NCI-H1417 (cell line): ENCODE measurements at regions not wholly inside any gene's neighbourhood (a gene's known extent, or its start where the extent isn't known, plus 50 kb on each side); places are given as distances from the start of the nearest gene placed in this dataset.

ENCODE experiments used
- DNase-seq, 3 experiments: peaks; one replicate each; lab custom pipeline; 2025; lab: John Stamatoyannopoulos, UW

DNA sequence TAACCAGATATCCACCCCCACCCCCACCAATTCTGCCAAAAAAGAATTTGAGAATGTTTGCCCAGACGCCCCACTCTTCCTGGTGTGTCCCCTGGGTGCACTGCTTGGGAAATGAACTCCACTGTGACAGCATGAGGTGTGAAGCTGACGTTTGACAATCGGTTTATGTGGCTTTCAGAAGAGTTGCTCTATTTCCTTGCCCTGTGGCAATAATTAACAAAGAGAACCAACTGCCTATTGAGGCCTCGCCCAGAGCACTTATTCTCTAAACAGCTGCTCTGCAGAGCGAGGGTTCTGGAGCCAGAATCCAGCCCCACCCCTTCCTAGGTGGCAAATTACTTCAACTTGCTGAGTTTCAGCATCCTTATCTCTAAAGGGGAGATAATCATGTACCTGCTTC is 115.8 kb upstream of the SIX3 start:
- peak; percentile 53 to 83 (median 61) for DNase-seq

DNA sequence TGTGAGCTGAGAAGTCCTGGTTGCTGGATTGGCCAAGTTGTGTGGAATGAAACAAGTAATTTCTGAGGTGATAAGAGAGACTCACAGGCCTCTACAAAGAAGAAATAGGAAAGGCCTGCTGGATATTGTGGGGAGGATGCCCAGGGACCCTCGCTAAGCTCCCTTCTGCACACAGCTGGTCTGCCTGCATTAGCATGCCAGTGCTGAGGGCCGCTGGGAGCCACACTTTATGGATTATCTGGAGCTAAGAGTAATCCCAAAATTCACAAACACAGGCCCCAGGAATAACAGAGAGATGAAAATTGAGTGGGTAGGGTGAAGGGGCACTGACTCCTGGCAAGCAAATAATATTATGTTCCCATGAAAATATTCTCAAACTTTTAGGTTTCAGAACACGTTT is 114.9 kb upstream of the SIX3 start:
- DNase-seq, result no peak

DNA sequence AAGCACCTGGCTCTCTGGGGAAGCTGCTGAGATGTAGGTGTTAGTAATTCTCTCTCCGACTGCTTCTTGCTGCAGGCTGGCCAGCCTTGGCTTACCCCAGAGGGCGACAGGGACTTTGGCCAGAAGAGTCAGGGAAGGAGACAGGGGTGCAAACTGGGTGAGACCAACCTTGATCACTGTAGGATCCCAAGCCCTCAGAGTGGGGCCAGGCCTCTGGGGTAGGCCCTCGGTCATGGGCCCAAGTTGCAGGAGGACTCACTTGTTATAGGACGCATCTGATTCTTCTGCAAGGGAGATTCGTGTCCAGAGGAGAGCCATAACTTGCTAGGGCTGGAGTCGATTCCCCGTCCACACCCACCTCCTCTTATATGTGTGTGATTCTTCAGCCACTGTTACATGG is 111.7 kb upstream of the SIX3 start:
- DNase-seq, result no peak

DNA sequence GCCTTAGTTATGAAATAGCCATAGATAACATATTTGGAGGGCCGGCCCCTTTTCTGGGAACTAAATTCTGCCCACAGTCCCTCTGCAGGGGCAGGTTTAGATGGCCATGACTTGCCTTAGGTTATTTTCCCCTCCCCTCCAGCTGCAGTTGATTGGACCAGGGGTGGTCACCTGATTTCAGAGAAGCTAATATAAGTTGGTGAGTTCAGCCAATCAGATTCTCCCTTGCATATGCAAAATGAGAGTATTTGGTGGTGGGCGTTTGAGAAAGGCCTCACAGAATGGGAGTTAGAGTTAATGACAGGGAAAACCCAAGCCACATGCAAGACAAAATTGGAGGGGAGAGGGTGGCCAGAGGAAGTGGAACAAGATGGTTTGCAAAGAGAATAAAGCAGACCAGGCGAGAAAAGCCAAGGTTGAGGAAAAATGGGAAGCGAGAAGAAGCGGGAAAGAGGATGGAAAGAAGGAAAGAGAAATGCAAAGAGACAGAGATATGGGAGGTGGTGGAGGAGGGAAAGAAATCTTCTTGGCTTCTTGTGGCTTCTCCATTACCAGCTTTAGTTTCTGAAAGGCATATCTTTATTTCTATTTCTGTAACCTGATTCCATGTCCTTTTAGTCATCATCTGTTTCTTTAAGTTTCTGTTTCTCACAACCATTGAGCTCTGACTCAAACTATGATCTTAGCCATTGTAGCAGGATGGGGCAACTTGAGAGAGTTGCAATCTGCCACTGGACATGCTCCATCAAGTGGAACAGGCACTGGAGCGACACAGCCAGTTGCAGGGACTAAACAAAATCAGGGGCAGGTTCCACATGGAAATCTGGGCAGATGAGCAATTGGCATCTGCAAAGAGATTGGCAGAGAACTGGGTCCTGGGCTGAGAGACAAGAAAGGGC is 108.1 kb upstream of the SIX3 start:
- DNase-seq, result no peak

DNA sequence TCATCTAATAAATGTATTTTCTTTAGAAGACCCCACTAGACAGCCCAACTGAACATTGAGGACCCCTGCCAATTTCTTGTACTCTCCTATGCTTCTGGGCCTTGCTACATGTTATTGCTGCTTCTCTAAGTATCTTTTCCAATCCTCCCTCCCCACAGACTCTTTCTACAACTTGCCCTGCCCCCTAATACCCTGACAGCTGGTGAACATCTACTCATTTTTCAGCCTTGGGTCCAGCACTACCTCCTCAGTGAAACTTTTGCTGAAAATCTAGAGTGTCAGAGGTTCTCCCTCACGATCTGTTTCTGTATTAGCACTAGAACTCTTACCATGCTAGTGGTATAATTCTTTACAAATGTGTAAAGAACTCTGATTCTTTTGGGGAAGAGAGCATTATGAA is 106.8 kb upstream of the SIX3 start:
- DNase-seq, result no peak

DNA sequence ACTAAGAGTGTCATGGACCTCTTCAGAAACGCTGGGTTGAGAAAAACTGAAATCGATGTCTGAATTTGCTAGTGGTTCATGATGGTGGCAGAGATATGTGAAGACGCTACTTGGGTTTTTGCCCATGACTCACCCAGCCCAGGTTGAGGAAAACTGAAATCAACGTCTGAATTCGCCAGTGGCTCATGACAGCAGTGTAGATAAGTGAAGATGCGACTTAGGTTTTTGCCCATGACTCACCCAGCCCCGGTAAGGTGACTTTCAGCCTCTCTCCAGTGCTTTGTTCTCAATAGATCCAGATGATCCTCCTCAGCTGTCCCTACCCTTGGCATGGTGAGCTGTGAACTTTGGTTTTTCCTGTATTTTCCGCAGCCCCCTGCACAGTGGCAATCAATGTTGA is 105.3 kb upstream of the SIX3 start:
- DNase-seq, result no peak

DNA sequence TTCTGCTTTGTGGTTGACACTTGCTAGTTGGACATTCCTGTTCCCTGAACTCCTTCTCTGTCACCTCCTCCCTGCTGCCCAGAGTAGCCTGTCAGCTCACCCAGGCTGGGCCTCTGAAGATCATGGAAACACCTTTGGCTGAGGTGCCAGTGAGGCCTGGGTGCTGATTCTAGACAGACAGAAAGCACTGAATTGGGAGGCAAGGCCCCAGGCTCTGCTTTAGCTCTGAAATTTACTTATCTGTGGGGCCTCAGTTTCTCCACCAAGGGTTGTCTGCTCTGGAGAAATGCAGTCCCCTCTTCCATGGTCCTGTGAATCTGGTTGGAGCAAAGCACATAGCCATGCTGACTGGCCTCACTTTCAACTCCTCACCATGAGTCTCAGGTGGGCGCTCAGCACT is 104.6 kb upstream of the SIX3 start:
- no peak for DNase-seq

DNA sequence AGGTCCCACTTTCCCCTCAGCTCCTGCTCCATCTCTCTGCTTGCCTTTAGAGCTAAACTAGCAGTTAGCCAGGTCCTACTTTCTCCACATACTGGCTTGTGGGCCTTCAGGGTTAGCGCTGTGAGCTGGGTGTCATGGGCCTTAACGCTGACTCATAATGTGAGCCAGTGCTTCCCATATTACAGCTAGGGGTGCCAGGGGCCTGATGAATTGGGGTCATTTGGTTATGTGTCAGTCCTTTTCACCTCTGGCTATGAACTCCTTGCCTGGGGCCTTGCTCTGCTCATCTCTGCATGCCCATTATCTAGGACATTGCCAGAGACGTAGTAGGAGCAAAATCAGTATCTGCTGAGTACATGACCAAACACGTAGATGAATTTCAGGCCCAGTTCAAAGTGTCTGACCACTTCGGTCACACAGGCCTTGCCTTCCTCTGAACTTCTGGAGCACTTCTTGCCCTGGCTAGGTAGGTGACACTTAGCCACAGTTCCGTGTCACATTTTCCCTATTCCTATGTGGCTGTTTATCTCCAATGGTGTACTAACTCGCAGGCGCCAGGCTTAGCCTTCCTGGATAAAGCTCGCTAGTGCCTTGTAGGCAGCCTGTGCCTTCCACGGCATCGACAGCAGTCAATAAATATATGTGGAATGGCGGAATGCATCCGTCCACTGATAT is 103.2 kb upstream of the SIX3 start:
- no peak for DNase-seq

DNA sequence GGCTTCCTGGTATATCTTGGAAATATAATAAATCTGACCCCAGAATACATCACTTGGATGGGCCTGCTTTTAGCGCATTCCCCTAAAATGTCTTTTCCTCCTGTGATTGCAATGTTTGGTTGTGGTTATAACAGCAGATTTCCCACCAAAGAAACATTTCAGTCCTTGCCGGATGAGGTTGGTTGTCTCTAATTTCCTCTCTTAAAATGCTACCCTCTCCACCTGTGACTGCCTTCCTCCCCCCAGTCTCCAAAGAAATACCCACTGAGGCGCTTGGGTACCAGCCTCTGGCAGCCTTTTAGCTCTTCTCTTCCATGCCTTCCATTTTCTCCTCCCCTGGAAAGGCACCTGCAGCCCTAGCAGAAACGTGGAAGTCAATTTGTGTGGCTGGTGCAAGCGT is 102.1 kb upstream of the SIX3 start:
- DNase-seq, result no peak

DNA sequence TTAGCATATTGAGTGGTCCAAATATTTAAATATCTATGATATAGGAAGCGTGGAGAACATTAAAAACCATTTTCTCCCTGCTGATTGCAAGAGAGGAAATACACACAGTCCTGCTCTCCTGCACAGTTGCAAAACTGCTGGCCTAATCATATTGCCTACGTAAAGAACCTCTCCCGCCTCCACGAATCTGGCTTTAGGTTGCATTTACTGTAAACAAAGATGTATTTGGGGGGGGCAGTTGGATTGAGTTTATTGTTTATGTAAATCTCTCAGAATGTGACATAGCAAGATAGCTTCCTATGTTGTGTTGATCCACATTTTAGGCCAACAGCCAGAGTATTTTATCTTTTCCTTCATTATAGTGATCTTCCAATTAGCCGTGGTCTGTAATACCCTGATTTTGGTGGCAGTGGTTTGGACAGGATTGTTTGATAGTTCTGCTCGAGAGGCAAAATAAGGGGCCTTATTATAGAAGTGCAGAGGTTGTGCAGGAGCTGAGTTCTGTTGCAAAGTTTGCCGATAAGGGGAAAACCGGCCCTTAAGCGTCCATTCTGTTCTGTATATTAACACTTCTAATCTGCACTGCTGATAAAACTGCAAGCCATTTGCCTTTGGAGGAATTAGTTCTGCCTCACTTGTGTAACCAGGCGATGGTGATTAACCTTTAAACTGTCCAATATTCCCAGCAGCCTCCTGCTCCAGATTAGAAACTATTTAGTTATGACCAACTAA is 101.6 kb upstream of the SIX3 start:
- no peak for DNase-seq

DNA sequence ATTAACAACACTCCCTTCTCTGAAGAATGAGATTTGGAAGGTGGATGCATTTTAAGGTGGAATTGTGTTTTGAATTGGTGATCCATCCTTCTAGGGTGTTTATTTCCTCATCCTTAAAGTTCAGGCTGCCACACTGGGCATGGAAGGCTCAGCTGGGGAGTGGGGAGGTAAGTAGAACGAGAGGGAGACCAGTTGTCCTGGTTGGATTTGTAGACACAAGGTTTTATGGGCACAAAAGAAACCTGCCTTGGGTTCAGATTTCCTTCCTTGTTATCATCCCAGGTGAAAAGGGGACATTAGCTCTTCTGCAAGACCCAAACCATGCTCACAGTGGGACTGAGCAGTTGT is 101.0 kb upstream of the SIX3 start:
- DNase-seq, result no peak

DNA sequence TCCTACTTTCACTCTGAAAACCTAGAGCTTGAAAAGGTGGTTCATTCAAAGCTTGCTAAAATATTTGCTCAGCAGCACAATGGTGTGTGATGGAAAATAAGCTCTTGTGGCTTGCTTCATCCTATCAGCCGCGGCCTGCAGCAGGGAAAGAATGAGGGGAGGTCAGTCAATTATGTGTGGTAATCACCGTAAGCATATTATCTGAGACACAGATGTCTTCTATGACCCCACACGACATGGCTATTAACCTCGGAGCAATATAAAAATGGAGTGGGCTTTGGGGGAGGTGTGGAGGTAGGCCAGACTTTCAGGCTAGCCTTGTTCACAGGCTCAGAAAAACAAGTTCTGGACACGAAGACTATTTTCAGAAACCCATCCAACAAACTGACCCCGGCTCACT is 98.4 kb upstream of the SIX3 start:
- peak in 2 of 3 experiments; percentile 10 to 48 for DNase-seq

DNA sequence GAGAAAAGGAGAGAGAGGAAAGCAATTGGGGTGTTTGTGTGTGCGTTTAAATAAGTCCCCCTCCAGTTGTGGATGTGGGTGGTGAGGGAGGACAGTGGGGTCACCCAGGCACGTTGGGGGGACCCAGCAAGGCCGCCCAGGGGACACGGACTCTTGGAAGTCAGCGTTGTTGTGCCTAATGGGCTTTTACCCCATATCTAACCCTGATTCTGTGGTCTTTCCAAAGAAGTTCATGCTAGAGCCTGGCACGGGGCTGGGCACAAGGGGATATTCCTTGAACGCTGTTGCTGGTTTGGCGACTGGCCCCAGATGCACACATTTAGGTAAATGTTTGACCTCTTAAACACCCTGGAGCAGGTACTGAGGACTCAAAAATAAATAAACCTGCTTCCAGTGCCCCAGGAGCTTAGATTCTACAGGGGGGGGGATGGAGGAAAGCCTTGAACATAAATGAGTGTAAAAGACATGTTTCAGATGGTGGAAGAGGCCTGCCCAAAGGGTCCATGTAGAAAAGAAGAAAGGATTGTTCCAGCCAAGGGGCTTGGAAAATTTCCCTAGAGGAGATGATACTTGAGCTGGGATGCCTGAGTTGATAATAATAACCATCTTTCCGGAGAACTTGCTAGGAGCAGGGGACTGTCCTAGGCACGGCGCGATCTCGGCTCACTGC is 97.7 kb upstream of the SIX3 start:
- no peak for DNase-seq

DNA sequence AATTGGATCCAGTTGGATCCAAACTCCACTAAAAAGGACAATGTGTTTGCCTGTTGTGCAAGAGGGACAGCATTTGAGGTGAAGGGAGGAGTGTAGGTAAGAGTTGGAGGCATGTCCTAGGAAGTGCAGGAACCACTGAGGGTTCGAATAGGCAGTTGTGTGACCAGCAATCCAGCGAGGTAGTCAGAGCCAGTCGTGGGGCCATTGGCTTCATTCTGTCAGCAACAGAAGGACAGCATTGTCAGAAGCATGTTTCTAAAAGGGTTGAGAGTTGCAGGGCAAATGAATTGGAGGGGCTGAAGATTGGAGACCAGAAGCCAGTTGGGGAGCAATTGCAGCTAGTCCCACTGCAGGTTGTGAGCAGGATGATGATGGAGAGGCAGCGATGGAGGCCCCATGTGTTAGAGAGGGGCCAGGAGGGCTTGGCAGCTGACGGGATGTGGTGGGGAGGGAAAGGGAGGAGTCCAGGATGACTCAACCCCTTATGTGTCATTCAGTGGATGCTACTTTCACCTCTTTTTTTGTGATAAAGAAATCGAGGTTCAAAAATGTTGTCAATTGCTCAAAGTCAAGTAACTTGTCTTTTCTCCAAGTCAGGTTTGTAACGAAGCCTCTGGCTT is 96.7 kb upstream of the SIX3 start:
- no peak for DNase-seq

DNA sequence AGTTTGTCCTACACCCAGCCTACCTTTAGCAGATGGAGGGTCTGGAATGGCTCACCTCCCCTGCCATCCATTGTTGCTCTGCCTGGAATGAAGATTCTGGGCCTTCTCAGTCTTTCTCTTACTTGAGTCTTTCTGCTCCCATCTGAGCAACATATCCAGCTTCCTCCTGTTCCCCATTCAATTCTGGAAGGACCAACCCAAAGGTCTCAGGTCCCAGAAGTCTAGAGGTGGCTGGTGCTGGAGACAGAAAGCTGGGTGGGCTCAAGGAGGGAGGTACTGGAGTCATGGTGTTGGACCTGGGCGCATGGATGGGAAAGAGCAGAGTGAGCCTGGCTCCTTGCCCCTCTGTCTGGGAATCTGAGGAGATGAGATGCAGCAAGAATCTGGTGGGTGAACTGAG is 93.5 kb upstream of the SIX3 start:
- DNase-seq, result no peak

DNA sequence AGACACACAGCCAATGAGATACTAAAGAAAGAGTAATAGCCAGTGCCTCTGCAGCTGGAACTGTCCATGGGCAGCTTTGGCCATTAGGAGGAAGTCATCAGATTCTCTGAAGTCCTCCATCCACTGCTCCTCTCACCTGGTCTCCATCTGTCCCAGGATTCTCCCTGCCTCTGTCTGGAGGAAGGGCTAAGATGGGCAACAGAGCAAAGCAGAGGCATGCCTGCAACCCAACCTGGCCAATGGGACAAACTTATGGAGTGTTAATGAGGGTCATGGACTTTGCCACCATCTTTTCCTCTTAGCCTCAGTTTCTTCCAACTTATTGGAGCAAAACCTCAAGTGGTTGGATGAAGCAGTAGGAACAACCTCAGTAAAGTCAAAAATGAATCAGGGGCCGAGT is 91.5 kb upstream of the SIX3 start:
- no peak for DNase-seq

DNA sequence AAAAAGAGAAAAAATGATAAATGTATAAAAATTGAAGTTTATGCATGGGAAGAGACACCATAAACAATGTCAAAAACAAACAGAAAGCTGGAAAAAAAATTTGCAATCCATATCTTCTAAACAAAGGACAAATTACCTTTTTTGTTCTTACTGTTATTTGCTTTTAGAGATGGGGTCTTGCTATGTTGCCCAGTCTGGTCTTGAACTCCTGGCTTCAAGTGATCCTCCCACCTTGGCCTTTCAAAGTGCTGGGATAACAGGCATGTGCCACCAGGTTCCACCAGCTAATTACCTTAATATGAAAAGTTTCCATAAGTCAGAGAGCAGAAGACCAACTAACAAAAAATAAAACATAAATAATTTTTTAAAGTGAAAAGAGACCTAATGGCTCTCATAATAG is 90.0 kb upstream of the SIX3 start:
- no peak for DNase-seq

DNA sequence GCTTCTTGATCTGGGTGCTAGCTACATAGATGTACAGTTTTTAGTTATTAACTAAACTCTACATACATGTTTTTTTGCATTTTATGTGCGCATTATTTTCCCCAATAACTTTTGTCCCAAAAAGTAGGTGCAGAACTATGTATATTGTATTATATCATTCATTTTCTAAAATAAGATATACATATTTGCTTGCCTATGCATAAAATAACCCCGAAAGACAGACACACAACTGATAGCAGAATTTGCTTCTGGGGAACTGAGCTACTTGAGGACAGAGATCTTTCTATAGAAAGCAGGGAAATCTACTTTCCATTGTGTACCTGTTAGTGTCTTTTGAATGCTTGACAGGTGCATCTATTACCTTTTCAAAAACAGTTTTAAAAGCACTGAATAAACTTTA is 88.9 kb upstream of the SIX3 start:
- no peak for DNase-seq

DNA sequence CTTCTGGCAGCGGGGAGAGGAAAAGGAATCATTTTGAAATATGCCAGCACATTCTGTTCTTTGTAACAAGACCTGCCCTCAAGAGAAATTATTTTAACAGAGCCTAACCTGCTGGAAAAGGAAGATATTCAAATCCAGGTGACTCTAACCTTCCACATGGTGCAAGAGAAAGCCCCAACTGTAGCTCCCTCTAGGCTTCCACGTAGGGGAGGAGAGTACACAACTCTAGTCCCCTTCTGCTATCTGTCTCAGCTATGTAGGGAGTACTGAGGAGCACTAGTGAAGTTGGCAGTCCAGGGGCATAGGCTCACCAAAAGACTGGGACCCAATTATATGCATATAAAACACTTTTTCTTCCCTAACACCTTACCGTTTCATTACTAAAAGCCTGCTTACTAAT is 82.2 kb upstream of the SIX3 start:
- DNase-seq, result no peak

DNA sequence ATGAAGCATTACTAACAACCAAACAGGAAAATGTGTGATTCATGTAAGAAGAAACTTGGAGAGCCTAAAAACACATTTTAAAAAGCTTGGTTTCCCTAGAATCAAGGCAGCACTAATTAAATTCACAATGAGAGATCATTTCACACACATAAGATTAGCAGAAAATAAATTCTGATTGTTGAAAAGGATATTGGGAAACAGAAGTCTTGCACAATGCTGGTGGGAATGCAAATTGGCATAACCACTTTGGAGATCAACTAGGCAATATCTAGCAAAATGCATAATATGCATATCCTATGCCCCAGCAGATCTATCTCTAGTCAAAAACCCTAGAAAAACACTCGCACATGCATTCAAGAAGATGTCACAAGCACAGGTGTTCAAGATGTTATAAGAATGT is 75.3 kb upstream of the SIX3 start:
- no peak for DNase-seq

DNA sequence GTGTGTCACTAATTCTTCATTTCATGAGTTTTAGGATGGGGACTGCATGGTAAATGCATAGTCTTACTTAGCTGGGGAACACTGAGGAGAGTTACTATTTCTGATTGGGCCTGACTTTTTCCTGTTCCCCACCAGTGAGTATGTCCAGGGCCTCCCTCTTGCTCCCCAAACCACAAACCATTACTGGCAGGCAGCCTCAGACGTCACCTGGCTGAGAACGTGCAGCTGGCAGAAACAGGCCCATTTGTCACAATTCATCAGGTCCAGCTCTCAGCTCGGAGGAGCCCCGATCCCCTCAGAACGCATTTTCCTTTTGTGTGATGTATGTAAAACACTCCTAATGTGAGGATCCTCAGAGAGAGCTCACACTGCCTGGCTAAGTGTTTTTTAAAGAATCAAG is 71.7 kb upstream of the SIX3 start:
- peak in 1 of 3 experiments; percentile 66 for DNase-seq

DNA sequence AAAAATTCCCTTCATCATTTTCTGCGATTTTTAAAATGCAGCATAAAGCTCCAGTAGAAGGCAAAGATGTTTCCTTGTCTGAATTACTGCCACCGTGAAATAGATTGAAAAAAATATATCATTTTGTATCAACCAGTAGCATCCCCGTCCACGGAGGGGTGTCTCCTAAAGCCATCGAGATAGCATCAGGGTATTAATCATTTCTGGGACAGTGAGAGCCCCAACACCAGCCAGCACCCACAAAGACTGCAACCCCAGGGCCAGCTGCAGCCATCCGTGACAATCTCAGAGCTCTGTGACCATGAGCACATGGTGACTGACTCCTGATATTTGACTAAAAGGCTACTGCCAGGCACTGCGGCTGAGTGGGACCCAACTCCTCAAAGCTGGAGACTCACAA is 64.1 kb upstream of the SIX3 start:
- DNase-seq, result no peak
